ENCODE measurements at regions not wholly inside any gene's neighbourhood (a gene's known extent, or its start where the extent isn't known, plus 50 kb on each side); places are given as distances from the start of the nearest gene placed in this dataset.

GRCh38 chr4:100312615-100313350 lies 122.5 kb upstream of the DDIT4L start:
- no peak for TF ChIP-seq CTCF (conservative IDR thresholded peaks at IDR 0.05; ENCODE audit: low read length)
- no peak for TF ChIP-seq EZH2phosphoT487 (IDR thresholded peaks at IDR 0.05; ENCODE audit: borderline replicate concordance)

Measured in Loucy (cell line).